HEK293 (cell line): ENCODE measurements at regions not wholly inside any gene's neighbourhood (a gene's known extent, or its start where the extent isn't known, plus 50 kb on each side); places are given as distances from the start of the nearest gene placed in this dataset.

Experiments used
- CTCF ChIA-PET: fragments of 350-600 bp; formaldehyde crosslinking; extraction: SDS; loops from one replicate; lab custom pipeline; 2021; ENCODE audit warnings: antibody characterized with exemption; lab: Yijun Ruan, JAX
- POLR2A ChIA-PET: fragments of 300-600 bp; formaldehyde crosslinking; extraction: SDS; loops from one replicate; lab custom pipeline; 2020; ENCODE audit warnings: antibody characterized with exemption, inconsistent platforms; lab: Yijun Ruan, JAX
- H3K27ac ChIP-seq: fragments of 200-500 bp; sonication (Bioruptor generic); 2 replicates; pipeline ENCODE4 v1.5.1; 2014; ENCODE audit warnings: low read depth, low read length, control low read depth, inconsistent platforms; ENCODE audit errors: extremely low read depth
- H3K36me3 ChIP-seq, 2 experiments: fragments of 200-500 bp in 1 of 2; sonication (Bioruptor generic) in 1 of 2; 1 replicate in 1 of 2; 2 replicates in 1 of 2; pipeline ENCODE4 v1.5.1; 2014 to 2017; ENCODE audit warnings: inconsistent platforms in 2 of 2, low read length in 2 of 2; ENCODE audit not compliant: control insufficient read depth in 2 of 2, insufficient read depth in 1 of 2
- H3K4me1 ChIP-seq: fragments of 200-500 bp; sonication (Bioruptor generic); 2 replicates; pipeline ENCODE4 v1.5.1; 2014; ENCODE audit warnings: mild to moderate bottlenecking, low read length, inconsistent platforms; ENCODE audit not compliant: control insufficient read depth, insufficient read depth
- H3K4me3 ChIP-seq: 2 replicates; pipeline ENCODE4 v1.5.1; 2011; ENCODE audit warnings: low read depth, mild to moderate bottlenecking, control low read depth, low read length, moderate library complexity
- H3K9me3 ChIP-seq: fragments of 200-500 bp; sonication (Bioruptor generic); 2 replicates; pipeline ENCODE4 v1.5.1; 2014; ENCODE audit warnings: low read depth, low read length, inconsistent platforms; ENCODE audit not compliant: control insufficient read depth, insufficient read depth
- EGR2 ChIP-seq: fragments of 450-650 bp; formaldehyde crosslinking; IDR thresholded peaks from 2 replicates; pipeline ENCODE4 v1.5.1; 2016; ENCODE audit warnings: low read depth, missing biosample characterization, missing genetic modification characterization
- GLI2 ChIP-seq: fragments of 450-650 bp; formaldehyde crosslinking; IDR thresholded peaks from 2 replicates; pipeline ENCODE4; 2017; ENCODE audit warnings: missing biosample characterization, missing genetic modification characterization, low read depth, borderline replicate concordance
- HOXC10 ChIP-seq: sonication (generic); formaldehyde crosslinking; IDR thresholded peaks from 2 replicates; pipeline ENCODE4 v1.8.1; 2023; ENCODE audit warnings: mild to moderate bottlenecking, missing genetic modification reagents
- PATZ1 ChIP-seq: fragments of 450-650 bp; formaldehyde crosslinking; IDR thresholded peaks from 2 replicates; pipeline ENCODE4 v1.5.1; 2016; ENCODE audit warnings: missing biosample characterization, missing genetic modification characterization
- PRDM1 ChIP-seq: fragments of 450-650 bp; formaldehyde crosslinking; IDR thresholded peaks from 2 replicates; pipeline ENCODE4; 2016; ENCODE audit warnings: missing biosample characterization, missing genetic modification characterization
- REST ChIP-seq: fragments of 450-650 bp; formaldehyde crosslinking; IDR thresholded peaks from 2 replicates; pipeline ENCODE4 v1.5.1; 2016; ENCODE audit warnings: missing biosample characterization, missing genetic modification characterization
- YY1 ChIP-seq: fragments of 450-650 bp; formaldehyde crosslinking; IDR thresholded peaks from 2 replicates; pipeline ENCODE4 v1.5.1; 2018; ENCODE audit warnings: missing biosample characterization, missing genetic modification characterization
- ZBTB44 ChIP-seq: fragments of 450-650 bp; IDR thresholded peaks from 2 replicates; pipeline ENCODE4 v1.5.1; 2018; ENCODE audit warnings: missing biosample characterization, mild to moderate bottlenecking, missing genetic modification characterization
- ZFP69B ChIP-seq: fragments of 450-650 bp; formaldehyde crosslinking; IDR thresholded peaks from 2 replicates; pipeline ENCODE4 v1.5.1; 2016; ENCODE audit warnings: missing biosample characterization, missing genetic modification characterization
- ZNF121 ChIP-seq: fragments of 450-650 bp; formaldehyde crosslinking; IDR thresholded peaks from 2 replicates; pipeline ENCODE4 v1.5.1; 2016; ENCODE audit warnings: missing biosample characterization, missing genetic modification characterization
- ZNF133 ChIP-seq: fragments of 450-650 bp; formaldehyde crosslinking; IDR thresholded peaks from 2 replicates; pipeline ENCODE4 v1.5.1; 2016; ENCODE audit warnings: missing biosample characterization, missing genetic modification characterization
- ZNF211 ChIP-seq: fragments of 450-650 bp; formaldehyde crosslinking; IDR thresholded peaks from 2 replicates; pipeline ENCODE4 v1.5.1; 2016; ENCODE audit warnings: low read depth, missing biosample characterization, missing genetic modification characterization
- ZNF302 ChIP-seq: fragments of 450-650 bp; formaldehyde crosslinking; IDR thresholded peaks from 2 replicates; pipeline ENCODE4 v1.5.1; 2016; ENCODE audit warnings: missing biosample characterization, missing genetic modification characterization, low read depth
- ZNF311 ChIP-seq: fragments of 450-650 bp; formaldehyde crosslinking; IDR thresholded peaks from 2 replicates; pipeline ENCODE4 v1.5.1; 2017; ENCODE audit warnings: missing biosample characterization, missing genetic modification characterization, borderline replicate concordance
- ZNF350 ChIP-seq: fragments of 450-650 bp; formaldehyde crosslinking; IDR thresholded peaks from 2 replicates; pipeline ENCODE4 v1.5.0; 2017; ENCODE audit warnings: missing biosample characterization, mild to moderate bottlenecking, missing genetic modification characterization
- ZNF362 ChIP-seq: fragments of 450-650 bp; formaldehyde crosslinking; IDR thresholded peaks from 2 replicates; pipeline ENCODE4 v1.5.1; 2016; ENCODE audit warnings: missing biosample characterization, missing genetic modification characterization
- ZNF366 ChIP-seq: fragments of 450-650 bp; formaldehyde crosslinking; conservative IDR thresholded peaks from 2 replicates; pipeline ENCODE4 v1.5.1; 2016; ENCODE audit warnings: missing biosample characterization, missing genetic modification characterization
- ZNF433 ChIP-seq: fragments of 450-650 bp; formaldehyde crosslinking; IDR thresholded peaks from 2 replicates; pipeline ENCODE4 v1.5.1; 2016; ENCODE audit warnings: missing biosample characterization, missing genetic modification characterization, low read depth
- ZNF510 ChIP-seq: fragments of 450-650 bp; formaldehyde crosslinking; IDR thresholded peaks from 2 replicates; pipeline ENCODE4 v1.5.1; 2018; ENCODE audit warnings: mild to moderate bottlenecking, missing genetic modification characterization, missing biosample characterization; ENCODE audit not compliant: insufficient replicate concordance
- ZNF530 ChIP-seq: fragments of 450-650 bp; formaldehyde crosslinking; IDR thresholded peaks from 2 replicates; pipeline ENCODE4 v1.5.1; 2016; ENCODE audit warnings: low read depth, missing biosample characterization, missing genetic modification characterization
- ZNF645 ChIP-seq: fragments of 450-650 bp; formaldehyde crosslinking; IDR thresholded peaks from 2 replicates; pipeline ENCODE4; 2016; ENCODE audit warnings: missing biosample characterization, missing genetic modification characterization
- ZNF658 ChIP-seq: fragments of 450-650 bp; formaldehyde crosslinking; IDR thresholded peaks from 2 replicates; pipeline ENCODE4; 2016; ENCODE audit warnings: missing biosample characterization, missing genetic modification characterization
- ZNF692 ChIP-seq: fragments of 450-650 bp; formaldehyde crosslinking; IDR thresholded peaks from 2 replicates; pipeline ENCODE4 v1.5.1; 2016; ENCODE audit warnings: missing biosample characterization, missing genetic modification characterization
- ZNF791 ChIP-seq: fragments of 450-650 bp; formaldehyde crosslinking; IDR thresholded peaks from 2 replicates; pipeline ENCODE4 v1.5.1; 2016; ENCODE audit warnings: missing biosample characterization, missing genetic modification characterization

- no peak for TF ChIP-seq ZNF433
- TF ChIP-seq ZNF510 (tag by site-specific recombination): no peak
- no peak for TF ChIP-seq ZNF350
- TF ChIP-seq ZNF366: no peak
These were observed 228.1 kb downstream of the SNRPN start (continued) for GRCh38 chr15:25182736-25183445.

GRCh38 chr15:25183581-25184251 lies 228.9 kb downstream of the SNRPN start:
- H3K4me3 ChIP-seq: no peak overlapping the region
- POLR2A ChIA-PET: no interaction called here
- no peak for TF ChIP-seq PRDM1 (tag by site-specific recombination)
- TF ChIP-seq ZNF645 (tag by site-specific recombination): no peak
- no peak for TF ChIP-seq ZNF311 (tag by site-specific recombination)
- TF ChIP-seq YY1 (tag by site-specific recombination): no peak
- no peak for TF ChIP-seq ZNF211 (tag by site-specific recombination)
- no peak for TF ChIP-seq REST
- no peak for TF ChIP-seq PATZ1 (tag by site-specific recombination)
- no peak for TF ChIP-seq ZNF302
- no peak for TF ChIP-seq ZNF791 (tag by site-specific recombination)
- TF ChIP-seq ZNF692 (tag by site-specific recombination): no peak
- no peak for TF ChIP-seq ZNF362 (tag by site-specific recombination)
- TF ChIP-seq EGR2 (tag by site-specific recombination): no peak
- no peak for TF ChIP-seq HOXC10 (CRISPR knock-in tag)
- no peak for TF ChIP-seq ZNF530
- no peak for TF ChIP-seq ZNF121 (tag by site-specific recombination)
- TF ChIP-seq GLI2 (tag by site-specific recombination): no peak
- TF ChIP-seq ZBTB44: no peak
- TF ChIP-seq ZNF658: no peak
- TF ChIP-seq ZFP69B (tag by site-specific recombination): no peak
- no peak for TF ChIP-seq ZNF133 (tag by site-specific recombination)
- H3K36me3 ChIP-seq: no peaks in the 10 kb centered on the region
- H3K4me1 ChIP-seq: no peaks in the 10 kb centered on the region
- no peak overlapping the region for H3K27ac ChIP-seq
- no peaks in the 10 kb centered on the region for H3K9me3 ChIP-seq
- CTCF ChIA-PET: no interaction called here
